Epidermal melanocyte (primary cell): ENCODE measurements at regions not wholly inside any gene's neighbourhood (a gene's known extent, or its start where the extent isn't known, plus 50 kb on each side); places are given as distances from the start of the nearest gene placed in this dataset.

ENCODE experiments used
- DNase-seq: peaks from one replicate; pipeline ENCODE4 v3.0.0; 2011; ENCODE audit warnings: low spot score; ENCODE audit not compliant: insufficient read length

DNA sequence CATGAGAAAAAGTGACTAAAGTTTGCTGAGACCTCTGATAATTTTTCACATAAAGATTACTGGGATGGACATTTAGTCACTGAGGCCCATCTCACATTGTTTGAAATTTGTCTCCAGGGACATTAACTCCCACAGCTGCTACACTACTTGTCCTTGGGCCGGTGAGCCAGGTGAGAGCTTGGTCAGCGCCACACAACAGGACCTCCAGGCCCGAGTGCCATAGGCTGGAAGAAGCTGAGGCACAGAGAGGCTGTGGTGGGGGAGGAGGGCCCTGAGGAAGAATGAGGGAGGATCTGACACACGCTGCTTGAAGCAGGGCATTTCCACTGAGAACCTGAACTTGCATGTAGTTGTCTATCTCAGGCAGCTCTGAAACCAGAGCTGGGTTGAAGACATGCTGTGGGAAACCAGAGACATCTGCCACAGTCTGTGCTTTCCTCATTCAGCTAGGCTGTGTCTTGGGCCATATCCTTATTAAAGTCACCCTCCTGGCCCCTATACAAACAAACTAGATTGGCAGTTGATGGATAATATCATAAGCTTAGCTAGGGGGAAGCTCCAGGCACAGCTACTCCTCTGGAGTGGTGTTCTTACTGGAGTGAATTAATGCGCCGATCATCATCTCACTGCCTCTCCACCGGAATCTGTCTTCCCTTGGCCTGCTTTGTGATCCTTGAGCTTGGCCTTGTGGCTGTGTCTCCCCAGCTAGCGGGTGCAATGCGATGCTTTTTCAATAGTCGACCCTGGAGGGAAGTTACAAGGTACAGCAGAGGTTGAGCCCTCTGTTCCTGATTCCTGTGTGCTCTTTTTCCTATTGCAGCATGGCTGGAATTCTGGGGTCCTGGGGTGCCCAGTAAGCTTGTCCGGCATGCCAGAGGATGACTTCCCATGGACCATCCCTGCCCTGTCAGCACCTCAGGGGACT lies 225.3 kb upstream of the B3GAT1 start:
- no peak for DNase-seq

GRCh38 chr11:134636071-134636470 lies 224.0 kb upstream of the B3GAT1 start:
- no peak for DNase-seq

DNA sequence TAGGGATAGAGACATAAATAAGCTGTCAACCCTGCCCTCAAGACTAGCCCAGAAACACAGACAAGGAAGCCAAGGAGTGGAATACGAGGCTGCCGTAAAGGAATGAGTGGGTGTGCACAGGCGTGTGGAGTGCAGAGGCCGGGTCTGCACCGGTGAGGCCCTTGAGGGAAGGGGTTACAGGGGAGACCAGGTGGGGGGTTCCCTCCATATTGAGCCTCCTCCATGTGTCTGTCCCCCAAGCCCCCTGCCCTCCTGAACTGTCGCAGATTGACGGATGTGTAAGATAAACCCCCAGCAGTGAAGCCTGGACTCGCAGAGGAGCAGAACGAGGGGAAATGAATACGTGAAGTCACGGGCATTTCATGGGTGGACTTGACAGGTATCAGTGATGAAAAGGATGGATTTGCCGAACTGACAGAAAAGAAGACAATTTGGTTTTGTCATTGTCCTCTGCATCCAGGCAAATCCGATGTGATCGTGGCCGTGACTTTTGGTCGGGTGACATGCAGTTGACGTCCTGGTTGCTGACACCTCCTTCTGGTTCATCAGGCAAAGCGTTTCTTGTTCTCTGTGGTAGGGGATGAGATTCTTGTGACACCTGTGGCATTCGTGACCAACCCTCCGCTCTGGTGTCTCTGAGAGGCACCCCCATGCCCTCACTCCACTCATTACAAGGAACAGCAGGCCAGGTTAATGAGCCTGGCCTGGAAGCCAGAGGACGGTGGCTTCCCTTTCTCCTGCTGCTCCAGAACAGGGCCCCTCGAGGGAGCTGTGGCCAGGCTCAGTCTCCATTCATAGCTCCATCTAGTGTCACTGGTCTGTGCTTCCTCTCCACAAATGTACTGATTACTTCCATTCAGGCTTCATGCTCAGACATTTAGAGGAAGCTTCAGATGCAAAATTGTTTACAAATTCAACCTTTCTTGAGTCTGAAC lies 223.1 kb upstream of the B3GAT1 start:
- DNase-seq: no peak

DNA sequence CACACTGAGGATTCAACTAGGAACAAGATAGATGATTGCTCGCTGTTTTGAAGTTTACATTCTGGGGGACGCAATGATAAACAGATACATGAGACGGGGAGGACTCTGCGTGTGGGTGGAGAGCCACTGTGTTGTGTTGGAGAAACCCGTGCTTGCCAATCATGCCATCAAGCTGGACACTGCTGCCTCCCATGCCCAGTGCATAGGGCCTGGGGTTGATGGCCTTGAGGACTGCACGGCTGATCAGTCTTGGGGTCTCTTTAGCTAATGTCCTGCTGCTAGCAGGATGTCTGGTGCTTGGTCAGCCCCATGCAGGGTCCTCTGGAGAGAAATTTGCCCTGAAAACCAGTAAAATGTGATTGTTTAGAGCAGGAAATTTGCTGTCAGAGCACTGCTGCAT lies 221.2 kb upstream of the B3GAT1 start:
- DNase-seq: no peak

DNA sequence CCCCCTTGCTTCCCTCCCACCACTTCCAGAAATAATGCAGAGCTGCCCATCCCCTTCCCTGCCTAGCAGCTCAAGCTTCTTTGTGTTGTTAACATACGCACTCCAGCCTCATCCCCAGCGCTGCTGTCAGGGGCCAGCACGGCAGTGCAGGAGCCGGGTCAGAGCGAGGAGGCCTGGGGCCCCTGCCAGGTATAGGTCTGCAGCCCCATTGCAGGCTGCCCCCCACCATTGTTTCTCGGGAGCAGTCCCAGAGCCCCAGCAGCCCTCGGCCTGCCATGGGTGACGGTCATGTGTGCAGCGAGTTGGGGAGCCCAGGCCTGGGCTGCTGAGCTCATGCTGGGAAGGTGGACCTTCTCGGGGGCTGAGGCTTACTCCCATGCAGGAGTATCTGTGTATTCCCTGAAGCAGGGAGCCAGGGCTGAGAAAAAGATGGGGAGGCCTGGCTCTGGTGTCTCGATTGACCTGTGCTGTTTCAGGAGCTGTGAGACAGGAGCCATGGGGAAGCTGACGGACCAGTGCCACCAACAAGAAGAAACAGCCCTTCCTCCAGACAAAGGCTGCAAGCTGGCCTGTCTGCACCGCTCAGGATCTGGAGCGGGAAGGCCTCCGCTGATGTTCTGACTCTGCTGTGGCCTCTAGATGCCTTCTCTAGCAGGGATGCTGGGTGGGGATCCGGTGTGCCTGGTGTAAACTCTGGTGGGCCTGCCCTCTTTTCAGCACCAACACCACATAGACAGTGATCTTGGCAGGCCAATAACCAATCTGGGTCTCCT lies 220.5 kb upstream of the B3GAT1 start:
- no peak for DNase-seq

- no peak for DNase-seq
Observed at GRCh38 chr11:134630861-134631260, 218.8 kb upstream of the B3GAT1 start.

GRCh38 chr11:134628426-134628825 lies 216.4 kb upstream of the B3GAT1 start:
- no peak for DNase-seq

DNA sequence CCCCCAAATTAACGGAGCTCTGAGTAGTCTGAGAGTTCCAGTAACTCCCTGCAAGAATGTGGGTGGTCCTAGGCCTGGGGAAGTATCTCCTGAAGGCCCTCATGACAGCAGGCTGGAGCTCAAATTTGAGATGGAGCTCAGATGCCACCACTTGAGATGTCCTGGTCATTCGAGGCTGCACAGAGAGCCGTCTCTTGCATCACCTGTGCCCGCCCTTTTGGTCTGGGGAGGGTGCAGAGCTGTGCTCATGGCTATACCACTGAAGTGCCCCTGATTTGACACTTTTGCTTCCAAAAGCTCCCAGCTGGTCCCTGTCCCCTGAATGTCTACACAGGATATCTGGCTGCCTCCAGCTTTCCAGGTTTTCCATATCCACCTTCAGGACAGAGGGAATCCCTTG lies 214.0 kb upstream of the B3GAT1 start:
- DNase-seq: no peak

DNA sequence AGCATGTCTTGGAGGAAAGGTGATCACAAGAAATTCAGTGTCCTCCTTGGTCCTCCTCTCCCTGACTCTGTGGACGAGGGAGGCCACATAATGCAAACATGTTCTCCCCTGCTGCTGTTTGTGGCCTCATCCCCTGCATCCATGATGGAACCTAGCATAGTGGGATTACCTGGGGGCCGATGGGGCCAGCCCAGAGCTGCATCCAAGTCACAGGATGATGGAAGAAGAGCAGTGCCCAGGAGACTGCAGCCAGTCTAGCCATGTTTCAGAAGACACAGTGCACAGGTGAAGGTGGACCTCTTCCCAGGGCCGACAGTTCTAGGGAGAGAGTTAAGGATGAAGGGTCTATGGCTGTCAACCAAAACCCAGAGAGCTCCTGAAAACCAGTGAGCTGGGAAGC lies 213.6 kb upstream of the B3GAT1 start:
- DNase-seq: no peak

- no peak for DNase-seq
Observed at GRCh38 chr11:134625151-134625550, 213.1 kb upstream of the B3GAT1 start.

- no peak for DNase-seq
Observed at GRCh38 chr11:134624166-134624920, 212.3 kb upstream of the B3GAT1 start.

DNA sequence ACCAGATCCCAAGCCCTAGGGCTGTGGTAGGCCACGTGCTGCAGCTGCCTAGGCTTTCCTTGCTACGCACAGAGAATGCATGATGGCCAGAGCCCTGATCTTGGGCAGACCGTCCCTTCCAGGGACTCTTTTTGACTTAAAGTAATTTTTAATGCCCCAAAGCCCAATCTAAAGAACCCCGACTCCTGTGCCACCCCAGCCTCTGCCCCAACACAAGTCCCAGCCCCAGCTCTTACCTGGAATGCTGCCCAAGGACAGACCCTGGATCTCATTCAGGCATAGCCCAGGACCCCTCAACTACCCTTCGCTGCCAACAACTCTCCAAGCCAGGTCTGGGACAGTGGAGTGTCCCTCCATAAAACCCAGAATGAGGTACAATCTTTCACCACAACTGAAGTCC lies 211.7 kb upstream of the B3GAT1 start:
- DNase-seq: no peak

GRCh38 chr11:134622458-134622857 lies 210.4 kb upstream of the B3GAT1 start:
- no peak for DNase-seq

GRCh38 chr11:134617360-134617759 lies 205.3 kb upstream of the B3GAT1 start:
- DNase-seq: no peak

GRCh38 chr11:134616038-134616437 lies 204.0 kb upstream of the B3GAT1 start:
- no peak for DNase-seq

- no peak for DNase-seq
Observed at GRCh38 chr11:134615041-134615615, 203.1 kb upstream of the B3GAT1 start.

DNA sequence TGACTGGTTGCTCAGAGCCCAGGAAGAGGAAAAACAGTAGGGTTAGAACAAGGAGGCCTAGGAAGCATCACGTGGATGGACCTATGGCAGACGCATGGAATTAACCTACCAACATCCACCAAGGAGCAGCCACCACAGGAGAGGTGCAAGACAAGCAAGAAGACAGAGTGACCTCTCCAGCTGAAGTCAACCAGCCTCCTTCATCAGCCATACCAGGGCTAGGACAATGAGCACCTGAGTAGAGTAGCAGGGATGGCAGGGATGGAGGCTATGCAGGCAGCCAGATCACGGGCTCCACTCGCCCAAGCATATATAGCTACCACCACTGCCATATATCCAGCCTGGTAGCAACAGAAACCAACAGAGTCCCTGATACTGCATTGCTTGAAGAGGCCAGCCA lies 202.1 kb upstream of the B3GAT1 start:
- DNase-seq: no peak

GRCh38 chr11:134613646-134614045 lies 201.6 kb upstream of the B3GAT1 start:
- DNase-seq: no peak

- no peak for DNase-seq
Observed at GRCh38 chr11:134612140-134613030, 200.3 kb upstream of the B3GAT1 start.
